ENCODE measurements at regions not wholly inside any gene's neighbourhood (a gene's known extent, or its start where the extent isn't known, plus 50 kb on each side); places are given as distances from the start of the nearest gene placed in this dataset.
"Not testable (repeated sequence)": the region's sequence is repeated elsewhere in the genome, so short reads cannot be mapped to it uniquely, and the experiment has no call there.

DNA sequence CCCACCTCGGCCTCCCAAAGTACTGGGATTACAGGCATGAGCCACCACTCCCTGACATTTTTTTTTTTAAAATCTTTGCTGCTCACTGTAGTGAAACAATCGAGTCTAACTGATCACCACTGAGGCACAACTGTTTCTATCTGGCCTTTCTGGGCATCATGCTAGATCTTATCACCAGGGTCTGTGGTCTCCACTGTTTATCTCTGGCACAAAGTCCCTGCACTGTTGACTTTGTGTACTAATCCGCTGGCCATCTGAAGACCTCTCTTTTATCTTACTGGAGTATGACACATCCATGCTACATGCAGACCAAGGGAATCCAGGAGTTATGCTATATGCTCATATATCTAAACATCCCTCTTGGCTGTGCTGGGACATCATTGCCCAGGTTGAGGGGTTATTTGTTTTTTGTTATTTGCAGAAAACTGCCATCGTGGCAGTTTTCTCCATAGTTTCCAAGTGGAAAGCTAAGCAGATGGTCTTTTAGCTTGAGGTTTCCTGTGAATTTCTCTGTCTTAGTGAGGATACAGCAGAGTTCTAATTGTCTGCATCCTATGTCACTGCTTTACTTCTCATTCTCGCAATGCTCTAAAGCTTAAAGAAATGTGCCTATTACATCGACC, 456.9 kb downstream of the CCER1 start:
- no peak for FAIRE-seq

- no peak for FAIRE-seq
These were observed 464.6 kb downstream of the CCER1 start for GRCh38 chr12:90490355-90490754.

DNA sequence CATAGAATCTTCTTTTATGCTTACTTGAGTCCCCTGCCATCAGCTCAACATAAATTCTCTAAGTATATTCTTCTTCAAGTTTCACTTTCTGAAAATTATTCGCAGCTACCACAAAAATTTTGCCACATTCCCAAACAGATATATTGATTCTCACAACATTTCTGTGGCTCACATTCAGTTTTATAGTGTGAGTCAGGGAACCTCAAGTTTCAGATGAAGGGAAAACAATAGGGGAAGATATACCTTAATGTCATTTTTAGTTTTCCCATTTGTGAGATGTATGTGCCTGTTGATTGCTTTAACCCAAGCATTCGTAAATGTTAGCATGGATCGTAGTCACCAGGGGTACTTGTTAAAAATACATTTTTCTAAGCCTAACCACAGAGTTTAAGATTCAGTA, 465.8 kb downstream of the CCER1 start:
- FAIRE-seq: no peak

- no peak for FAIRE-seq
These were observed 469.4 kb downstream of the CCER1 start for GRCh38 chr12:90485560-90485959.

- FAIRE-seq: no peak
These were observed 470.9 kb downstream of the CCER1 start for GRCh38 chr12:90484094-90484493.

DNA sequence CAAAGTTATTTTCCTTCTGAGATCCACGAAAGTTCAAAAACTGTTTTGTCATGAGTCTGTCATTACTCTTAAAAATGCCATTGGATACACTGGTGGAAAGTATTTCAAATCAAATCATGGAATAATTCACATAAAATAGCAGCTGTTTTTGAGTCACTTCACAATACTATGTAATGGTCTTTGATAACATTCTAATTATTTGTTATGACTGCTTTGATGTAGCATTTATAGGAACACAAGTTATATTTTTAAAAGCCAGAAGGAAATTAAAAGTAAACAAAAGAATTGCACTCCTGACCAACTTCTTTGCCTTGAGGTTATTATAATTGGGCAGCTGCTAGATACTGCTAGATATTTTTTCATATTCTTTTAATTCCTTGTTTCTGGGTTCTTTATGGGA, 473.2 kb downstream of the CCER1 start:
- FAIRE-seq: no peak

- no peak for FAIRE-seq
These were observed 475.7 kb downstream of the CCER1 start for GRCh38 chr12:90479237-90479636.

- FAIRE-seq: no peak
These were observed 481.1 kb downstream of the CCER1 start for GRCh38 chr12:90473831-90474230.

DNA sequence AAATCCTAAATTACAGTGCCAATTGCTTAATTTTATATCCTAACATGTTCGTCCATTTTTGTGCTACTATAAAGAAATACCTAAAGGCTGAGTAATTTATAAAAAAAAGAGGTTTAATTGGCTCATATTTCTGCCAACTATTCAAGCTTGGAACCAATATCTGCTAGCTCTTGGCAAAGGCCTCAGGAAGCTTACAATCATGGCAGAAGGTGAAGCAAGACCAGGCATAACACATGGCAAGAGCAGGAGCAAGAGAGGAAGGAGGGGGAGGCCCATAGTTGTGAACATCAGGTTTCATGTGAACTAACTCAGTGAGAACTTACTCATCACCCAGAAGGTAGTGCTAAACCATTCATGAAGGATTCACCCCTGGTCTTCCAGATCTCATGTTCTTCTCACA, 494.3 kb downstream of the CCER1 start:
- no peak for FAIRE-seq

DNA sequence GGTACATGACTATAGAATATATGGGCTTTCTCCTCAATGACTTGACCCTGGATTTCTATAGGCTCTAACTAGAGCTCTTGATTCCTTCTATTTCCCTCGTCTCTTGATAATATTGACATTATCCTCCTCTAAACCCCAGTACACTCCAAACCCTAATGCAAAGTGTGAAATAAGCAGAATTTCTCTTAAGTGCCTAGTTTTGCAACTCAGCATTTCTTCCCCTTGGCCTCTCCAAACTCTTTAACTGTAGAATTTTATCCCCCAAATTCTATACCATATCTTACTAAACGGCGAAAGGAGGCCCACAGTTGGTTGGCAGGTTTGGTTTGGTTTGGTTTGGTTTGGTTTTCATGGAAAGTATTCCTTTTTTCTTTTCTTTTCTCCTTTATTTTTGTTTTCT, 498.7 kb downstream of the CCER1 start:
- FAIRE-seq: no peak

GRCh38 chr12:90455756-90456155, 499.2 kb downstream of the CCER1 start:
- FAIRE-seq: no peak

- no peak for FAIRE-seq
These were observed 505.4 kb downstream of the CCER1 start for GRCh38 chr12:90449611-90450010.

GRCh38 chr12:90443466-90443865, 511.5 kb downstream of the CCER1 start:
- FAIRE-seq: not testable (repeated sequence)

DNA sequence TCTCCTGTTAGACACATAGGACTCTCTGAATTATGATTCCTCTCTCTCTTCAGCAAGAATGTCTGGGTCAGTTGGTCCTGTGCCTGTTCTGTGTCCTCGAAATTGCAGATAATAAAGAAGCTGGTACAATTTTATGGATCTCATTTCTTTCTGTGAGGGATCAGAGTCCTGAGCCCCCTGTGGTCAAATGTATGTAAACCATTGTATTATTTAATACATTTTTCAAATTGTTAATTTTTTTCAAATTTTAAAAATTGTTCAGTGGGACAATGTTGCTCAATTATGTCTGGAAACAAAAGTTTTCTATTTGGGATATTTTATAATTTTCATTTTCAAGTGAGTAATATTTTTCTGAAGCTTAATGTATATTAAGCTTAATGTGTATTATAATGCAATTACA, 513.5 kb downstream of the CCER1 start:
- no peak for FAIRE-seq

DNA sequence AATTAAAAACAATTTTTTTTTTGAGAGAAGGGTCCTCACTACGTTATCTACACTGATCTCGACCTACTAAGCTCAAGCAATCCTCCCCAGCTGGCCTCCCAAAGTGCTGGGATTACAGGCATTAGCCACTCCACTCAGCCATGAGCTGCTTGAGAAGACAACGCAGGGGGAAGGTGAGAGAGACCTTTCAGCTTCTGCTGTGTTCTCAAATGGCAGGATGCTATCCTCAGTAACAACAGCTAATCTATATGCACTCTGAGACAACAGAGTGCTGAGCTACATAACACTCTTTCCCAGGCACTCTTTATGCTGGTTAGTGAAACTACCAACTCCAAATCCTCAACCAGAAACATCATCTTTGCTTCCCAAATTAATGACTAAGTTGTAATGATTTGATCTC, 526.1 kb downstream of the CCER1 start:
- no peak for FAIRE-seq

GRCh38 chr12:90428465-90428864, 526.5 kb downstream of the CCER1 start:
- no peak for FAIRE-seq

DNA sequence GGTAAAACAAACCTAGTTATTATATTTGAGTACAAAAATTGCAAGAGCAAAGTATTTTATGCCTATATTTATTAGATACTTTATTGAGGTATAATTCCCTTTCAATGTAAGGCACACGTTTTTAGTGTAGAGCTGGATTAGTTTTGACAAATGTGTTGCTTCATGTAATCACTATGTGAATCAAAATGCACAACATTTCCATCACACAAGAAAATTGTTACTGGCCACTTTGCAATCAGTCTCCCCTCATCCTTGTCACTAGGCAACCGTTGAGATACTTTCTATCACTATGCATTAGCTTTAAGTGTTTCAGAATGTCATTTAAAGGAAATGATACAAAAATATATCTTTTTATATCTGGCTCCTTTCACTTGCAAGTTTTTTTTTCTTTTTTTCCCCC, 531.0 kb downstream of the CCER1 start:
- FAIRE-seq: no peak

DNA sequence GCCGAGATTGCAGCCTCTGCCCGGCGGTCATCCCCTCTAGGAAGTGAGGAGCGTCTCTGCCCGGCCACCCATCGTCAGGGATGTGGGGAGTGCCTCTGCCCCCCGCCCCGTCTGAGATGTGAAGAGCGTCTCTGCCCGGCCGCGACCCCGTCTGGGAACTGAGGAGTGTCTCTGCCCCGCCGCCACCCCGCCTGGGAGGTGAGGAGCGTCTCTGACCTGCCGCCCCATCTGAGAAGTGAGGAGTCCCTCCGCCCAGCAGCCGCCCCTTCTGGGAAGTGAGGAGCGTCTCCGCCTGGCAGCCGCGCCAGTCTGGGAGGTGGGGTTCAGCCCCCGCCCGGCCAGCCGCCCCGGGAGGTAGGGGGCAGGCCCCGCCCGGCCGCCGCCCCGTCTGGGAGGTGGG, 544.0 kb downstream of the CCER1 start:
- FAIRE-seq: no peak

DNA sequence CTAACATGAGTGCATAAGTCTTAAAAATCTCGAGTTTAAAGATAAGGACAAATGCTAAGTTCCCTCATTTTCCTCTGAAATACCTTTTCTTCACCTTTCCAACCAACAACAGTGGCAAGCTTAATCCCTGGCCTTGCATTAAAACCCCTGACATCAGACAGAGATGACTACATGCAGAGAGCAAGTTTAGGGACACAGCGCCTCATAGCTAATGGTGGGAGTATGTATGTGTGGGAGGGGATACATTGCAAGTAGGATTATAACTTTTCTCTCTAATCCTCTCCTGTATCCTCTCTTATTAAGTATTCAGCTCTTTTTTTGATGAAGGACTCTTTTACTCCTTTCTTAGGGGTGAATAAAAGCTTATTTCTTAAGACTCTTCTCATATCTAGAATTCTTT, 547.1 kb downstream of the CCER1 start:
- no peak for FAIRE-seq

- FAIRE-seq: no peak
These were observed 550.9 kb downstream of the CCER1 start for GRCh38 chr12:90404071-90404470.

DNA sequence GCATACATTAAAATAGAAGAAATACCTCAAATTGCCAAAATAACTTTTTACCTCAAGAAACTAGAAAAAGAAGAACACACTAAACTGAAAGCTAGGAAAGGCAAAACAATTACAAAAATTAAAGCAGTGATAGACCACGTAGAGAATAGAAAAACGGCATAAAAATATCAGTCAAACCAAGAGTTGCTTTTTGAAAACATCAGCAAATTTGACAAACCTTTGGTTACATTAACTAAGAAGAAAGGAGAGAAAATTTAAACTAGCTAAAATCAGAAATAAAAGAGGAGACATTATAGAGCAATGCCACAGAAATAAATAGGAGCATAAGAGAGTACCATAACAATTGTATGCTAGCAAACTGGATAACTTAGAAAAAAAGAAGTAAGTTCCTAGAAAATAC, 553.8 kb downstream of the CCER1 start:
- no peak for FAIRE-seq

GRCh38 chr12:90399357-90399756, 555.6 kb downstream of the CCER1 start:
- no peak for FAIRE-seq

- no peak for FAIRE-seq
These were observed 556.6 kb downstream of the CCER1 start for GRCh38 chr12:90398285-90398836.

DNA sequence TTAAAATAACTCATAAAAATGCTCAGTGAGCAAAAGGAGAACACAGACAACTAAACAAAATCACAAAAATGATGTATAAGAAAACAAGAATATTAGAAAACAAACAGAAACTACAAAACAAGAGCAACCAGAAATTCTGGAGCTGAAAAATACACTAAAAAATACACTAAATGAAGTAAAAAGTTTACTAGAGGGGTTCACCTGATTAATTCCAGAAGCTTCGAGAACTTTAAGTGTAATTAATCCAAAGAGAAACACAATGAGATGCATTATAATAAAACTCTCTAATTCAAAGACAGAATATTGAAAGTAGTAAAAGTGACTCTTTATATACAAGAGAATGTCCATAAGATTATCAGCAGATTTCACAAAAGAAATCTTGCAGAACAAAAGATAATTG, 558.4 kb downstream of the CCER1 start:
- no peak for FAIRE-seq

DNA sequence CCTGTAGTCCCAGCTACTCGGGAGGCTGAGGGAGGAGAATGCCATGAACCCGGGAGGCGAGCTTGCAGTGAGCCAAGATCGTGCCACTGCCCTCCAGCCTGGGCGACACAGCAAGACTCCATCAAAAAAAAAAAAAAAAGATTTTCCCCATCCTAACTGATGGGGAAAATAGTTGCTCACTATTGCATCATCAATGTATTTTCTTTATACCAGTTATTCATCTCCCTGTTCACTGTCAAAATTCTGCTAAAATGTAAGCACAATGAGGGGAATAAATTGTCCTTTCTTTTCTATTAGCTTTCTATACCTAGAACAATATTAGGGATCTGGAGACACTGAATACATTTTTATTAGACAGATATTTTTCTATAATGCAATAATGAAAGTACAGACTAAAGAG, 561.3 kb downstream of the CCER1 start:
- FAIRE-seq: no peak
